A549 (cell line): ENCODE measurements at regions not wholly inside any gene's neighbourhood (a gene's known extent, or its start where the extent isn't known, plus 50 kb on each side); places are given as distances from the start of the nearest gene placed in this dataset.

Experiments
- ATAC-seq, 2 experiments: fragments of 200-7000 bp in 1 of 2; fragments of >200 bp in 1 of 2; cut with Nextera tagmentation in 1 of 2; cut with Tn5 transposase in 1 of 2; 3 replicates each; pipeline versions ENCODE4 v1.8.0 to v1.9.1; 2018 to 2020; ENCODE audit warnings: mild to moderate bottlenecking in 1 of 2, moderate library complexity in 1 of 2
- CTCF ChIA-PET: fragments of 300-600 bp; sonication (Branson Sonifier 250); formaldehyde crosslinking; extraction: SDS; loops from one replicate; lab custom pipeline; 2021; ENCODE audit warnings: antibody characterized with exemption, inconsistent platforms; lab: Yijun Ruan, JAX
- POLR2A ChIA-PET: fragments of 350-600 bp; formaldehyde crosslinking; extraction: SDS; loops from one replicate; lab custom pipeline; 2021; ENCODE audit warnings: antibody characterized with exemption, inconsistent platforms; lab: Yijun Ruan, JAX
- DNase-seq, 2 experiments: peaks; one replicate each; pipeline versions ENCODE4 v3.0.0 to v3.0.0-alpha.2; 2011 to 2016; ENCODE audit warnings: low read depth in 1 of 2, low spot score in 1 of 2
- FAIRE-seq: peaks from 2 replicates; lab custom pipeline; 2011; peaks lifted over from hg19 to GRCh38; lab: Jason Lieb, UNC
- H3K27ac ChIP-seq, 2 experiments: fragments of >200 bp; sonication (Bioruptor Twin); formaldehyde crosslinking; 3 replicates each; pipeline ENCODE4 v1.5.1; 2016 to 2017
- H3K4me1 ChIP-seq: fragments of >200 bp; sonication (Bioruptor Twin); formaldehyde crosslinking; 3 replicates; pipeline ENCODE4 v1.6.1; 2016
- H3K4me2 ChIP-seq: fragments of >200 bp; sonication (Bioruptor Twin); formaldehyde crosslinking; 3 replicates; pipeline ENCODE4 v1.6.1; 2016
- H3K4me3 ChIP-seq: fragments of >200 bp; sonication (Bioruptor Twin); formaldehyde crosslinking; 3 replicates; pipeline ENCODE4 v1.5.1; 2016
- H3K9me3 ChIP-seq: fragments of >200 bp; sonication (Bioruptor Twin); formaldehyde crosslinking; 3 replicates; pipeline ENCODE4 v1.6.1; 2016
- CBX2 ChIP-seq: fragments of 200-600 bp; sonication (generic); IDR thresholded peaks from 2 replicates; pipeline ENCODE4 v1.6.1; 2016; ENCODE audit warnings: low read depth, mild to moderate bottlenecking, borderline replicate concordance
- CBX8 ChIP-seq: fragments of 200-600 bp; sonication (generic); IDR thresholded peaks from 2 replicates; pipeline ENCODE4 v1.6.1; 2016
- CEBPB ChIP-seq, 2 experiments: fragments of >200 bp in 1 of 2; sonication (Bioruptor Twin) in 1 of 2; formaldehyde crosslinking in 1 of 2; IDR thresholded peaks; 2 replicates each; pipeline ENCODE4 v1.6.1; 2012 to 2016
- CHD4 ChIP-seq: fragments of 200-600 bp; sonication (generic); IDR thresholded peaks from 2 replicates; pipeline ENCODE4 v1.6.1; 2016; ENCODE audit warnings: antibody characterized with exemption, mild to moderate bottlenecking, borderline replicate concordance
- EHF ChIP-seq: fragments of 250-450 bp; sonication (Bioruptor Pico); IDR thresholded peaks from 2 replicates; pipeline ENCODE4 v1.5.0; 2020; ENCODE audit warnings: mild to moderate bottlenecking
- FOSB ChIP-seq: fragments of 250-450 bp; sonication (Bioruptor Pico); IDR thresholded peaks from 2 replicates; pipeline ENCODE4 v1.5.0; 2020; ENCODE audit warnings: mild to moderate bottlenecking, moderate library complexity
- FOXS1 ChIP-seq: fragments of 250-450 bp; sonication (Bioruptor Pico); IDR thresholded peaks from 2 replicates; pipeline ENCODE4 v1.5.0; 2020; ENCODE audit warnings: mild to moderate bottlenecking, moderate library complexity
- HDAC2 ChIP-seq: fragments of 200-600 bp; sonication (generic); IDR thresholded peaks from 2 replicates; pipeline ENCODE4 v1.6.1; 2016
- HEYL ChIP-seq: fragments of 250-450 bp; sonication (Bioruptor Pico); IDR thresholded peaks from 2 replicates; pipeline ENCODE4 v1.8.0; 2021; ENCODE audit warnings: mild to moderate bottlenecking, moderate library complexity
- HOXB5 ChIP-seq: fragments of 250-450 bp; sonication (Bioruptor Pico); IDR thresholded peaks from 2 replicates; pipeline ENCODE4 v1.5.0; 2020; ENCODE audit warnings: mild to moderate bottlenecking, moderate library complexity
- JUN ChIP-seq, 2 experiments: fragments of >200 bp; sonication (Bioruptor Twin); formaldehyde crosslinking; IDR thresholded peaks; 2 replicates in 1 of 2; 3 replicates in 1 of 2; pipeline ENCODE4 v1.6.1; 2016 to 2017
- KDM5A ChIP-seq: fragments of 200-600 bp; sonication (generic); IDR thresholded peaks from 2 replicates; pipeline ENCODE4 v1.6.1; 2016; ENCODE audit warnings: antibody characterized with exemption, mild to moderate bottlenecking
- MAZ ChIP-seq: fragments of 150-350 bp; IDR thresholded peaks from 2 replicates; pipeline ENCODE4 v1.6.1; 2014; ENCODE audit warnings: antibody characterized with exemption, low read depth, low read length, borderline replicate concordance
- NPAS2 ChIP-seq: fragments of 250-450 bp; sonication (Bioruptor Pico); IDR thresholded peaks from 2 replicates; pipeline ENCODE4 v1.8.0; 2022; ENCODE audit warnings: mild to moderate bottlenecking, moderate library complexity, borderline replicate concordance
- NR3C1 ChIP-seq: fragments of >200 bp; sonication (Bioruptor Twin); formaldehyde crosslinking; IDR thresholded peaks from 3 replicates; pipeline ENCODE4 v1.6.1; 2017
- RNF2 ChIP-seq: fragments of 200-600 bp; sonication (generic); IDR thresholded peaks from 2 replicates; pipeline ENCODE4 v1.6.1; 2016; ENCODE audit warnings: low read depth, mild to moderate bottlenecking, antibody characterized with exemption, moderate library complexity, borderline replicate concordance
- SMC3 ChIP-seq: fragments of >200 bp; sonication (Bioruptor Twin); formaldehyde crosslinking; IDR thresholded peaks from 3 replicates; pipeline ENCODE4 v1.6.1; 2018; ENCODE audit warnings: inconsistent platforms
- TFCP2L1 ChIP-seq: fragments of 250-450 bp; sonication (Bioruptor Pico); IDR thresholded peaks from 2 replicates; pipeline ENCODE4 v1.5.0; 2021; ENCODE audit warnings: mild to moderate bottlenecking
- TP53 ChIP-seq: fragments of 250-450 bp; sonication (Bioruptor Pico); IDR thresholded peaks from 2 replicates; pipeline ENCODE4 v1.5.0; 2021; ENCODE audit warnings: mild to moderate bottlenecking, moderate library complexity
- ZNF302 ChIP-seq: fragments of 250-450 bp; sonication (Bioruptor Pico); IDR thresholded peaks from 2 replicates; pipeline ENCODE4 v1.9.0; 2021; ENCODE audit warnings: inconsistent platforms, mild to moderate bottlenecking, moderate library complexity
- WGBS: methylation state at CpG from one replicate; pipeline ENCODE4 v1.1.6; 2017; ENCODE audit errors: missing lambda C conversion rate; 5-methylcytosine and 5-hydroxymethylcytosine counted together
- TF ChIP-seq, protein P1 (sequence below): fragments of 250-450 bp; sonication (Bioruptor Pico); IDR thresholded peaks from 2 replicates; pipeline ENCODE4 v1.5.0; 2021; ENCODE audit warnings: mild to moderate bottlenecking, moderate library complexity, borderline replicate concordance
- TF ChIP-seq, protein P2 (sequence below): fragments of >200 bp; sonication (Bioruptor Twin); formaldehyde crosslinking; IDR thresholded peaks from 3 replicates; pipeline ENCODE4 v1.6.1; 2016
- TF ChIP-seq, protein P3 (sequence below): fragments of >200 bp; sonication (Bioruptor Twin); formaldehyde crosslinking; IDR thresholded peaks from 2 replicates; pipeline ENCODE4 v1.6.1; 2016

- peak in 1 of 2 experiments; percentile 30; a peak in 1 of 6 replicates for ATAC-seq
- H3K4me1 ChIP-seq, result no peaks in the 10 kb centered on the region
- H3K4me3 ChIP-seq, result no peak overlapping the region
- ChIA-PET CTCF (no interaction called here), POLR2A (no interaction called here)
- no peak for TF ChIP-seq RNF2
- TF ChIP-seq NR3C1, result no peak
- TF ChIP-seq TP53 (CRISPR knock-in tag), result no peak
- TF ChIP-seq ZNF302 (CRISPR knock-in tag), result no peak
- peak overlapping the region in 1 of 2 experiments; percentile 52; a peak in 3 of 6 replicates for H3K27ac ChIP-seq
- no peaks in the 10 kb centered on the region; the same call in 2 of the 3 replicates for H3K9me3 ChIP-seq
- DNase-seq, result no peak
- 42% methylated on average over 17 of the region's 17 CpGs for WGBS
- H3K4me2 ChIP-seq, result peak overlapping the region; percentile 44
- FAIRE-seq, result no peak
Observed at GRCh38 chr7:68470836-68471435, 1127.3 kb upstream of the AUTS2 start.

- Histone ChIP-seq H3K27ac (no peak overlapping the region), H3K9me3 (no peaks in the 10 kb centered on the region), H3K4me1 (no peaks in the 10 kb centered on the region; the same call in 2 of the 3 replicates), H3K4me2 (no peak overlapping the region), H3K4me3 (no peak overlapping the region)
- WGBS, result 39% methylated on average over 5 of the region's 5 CpGs
- DNase-seq (no peak), FAIRE-seq (no peak), ATAC-seq (no peak)
- CTCF ChIA-PET, result no interaction called here
- no peak for TF ChIP-seq FOSB (CRISPR knock-in tag)
- TF ChIP-seq NPAS2 (CRISPR knock-in tag), result no peak
- TF ChIP-seq HDAC2, result no peak
- TF ChIP-seq HEYL (CRISPR knock-in tag), result no peak
- POLR2A ChIA-PET, result no interaction called here
Observed at GRCh38 chr7:68472688-68473087, 1125.6 kb upstream of the AUTS2 start.

DNA sequence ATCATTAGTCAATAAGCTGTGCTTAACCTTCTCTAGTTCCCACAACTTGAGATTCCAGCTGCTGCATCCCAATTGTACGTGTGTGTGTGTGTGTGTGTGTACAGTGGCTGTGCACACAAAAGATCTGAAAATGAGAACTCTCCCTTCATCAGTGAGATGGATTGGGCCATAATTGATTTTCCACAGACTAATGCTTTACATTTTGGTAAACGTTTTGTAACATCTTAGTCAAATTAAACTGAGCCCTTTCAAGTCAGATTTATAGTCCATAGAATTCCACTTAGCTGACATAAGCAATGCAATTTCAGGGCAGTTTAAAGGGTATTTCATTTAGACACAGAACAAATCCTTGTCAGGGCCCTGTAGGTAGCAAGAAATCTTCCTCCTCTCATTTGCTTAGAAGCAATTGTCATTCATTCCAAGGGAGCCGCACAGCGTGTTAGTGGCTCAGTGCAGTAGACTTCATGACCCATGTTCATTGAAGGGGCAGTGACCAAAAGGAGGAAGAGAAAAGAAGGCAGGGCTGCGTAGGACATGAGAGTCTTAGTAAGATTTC, 1123.5 kb upstream of the AUTS2 start:
- Histone ChIP-seq H3K27ac (no peak overlapping the region), H3K4me1 (no peaks in the 10 kb centered on the region; the same call in 2 of the 3 replicates), H3K4me3 (no peak overlapping the region), H3K4me2 (no peak overlapping the region), H3K9me3 (no peaks in the 10 kb centered on the region)
- TF ChIP-seq MAZ (no peak), SMC3 (no peak), CEBPB (IDR thresholded peaks at IDR 0.05) (no peak), FOXS1 (CRISPR knock-in tag) (no peak), HOXB5 (CRISPR knock-in tag) (no peak), CBX2 (no peak), TFCP2L1 (no peak), NR3C1 (no peak), HDAC2 (no peak), KDM5A (no peak), JUN (IDR thresholded peaks at IDR 0.05) (no peak), CBX8 (no peak), CHD4 (no peak), EHF (no peak)
- TF ChIP-seq, protein P1, sequence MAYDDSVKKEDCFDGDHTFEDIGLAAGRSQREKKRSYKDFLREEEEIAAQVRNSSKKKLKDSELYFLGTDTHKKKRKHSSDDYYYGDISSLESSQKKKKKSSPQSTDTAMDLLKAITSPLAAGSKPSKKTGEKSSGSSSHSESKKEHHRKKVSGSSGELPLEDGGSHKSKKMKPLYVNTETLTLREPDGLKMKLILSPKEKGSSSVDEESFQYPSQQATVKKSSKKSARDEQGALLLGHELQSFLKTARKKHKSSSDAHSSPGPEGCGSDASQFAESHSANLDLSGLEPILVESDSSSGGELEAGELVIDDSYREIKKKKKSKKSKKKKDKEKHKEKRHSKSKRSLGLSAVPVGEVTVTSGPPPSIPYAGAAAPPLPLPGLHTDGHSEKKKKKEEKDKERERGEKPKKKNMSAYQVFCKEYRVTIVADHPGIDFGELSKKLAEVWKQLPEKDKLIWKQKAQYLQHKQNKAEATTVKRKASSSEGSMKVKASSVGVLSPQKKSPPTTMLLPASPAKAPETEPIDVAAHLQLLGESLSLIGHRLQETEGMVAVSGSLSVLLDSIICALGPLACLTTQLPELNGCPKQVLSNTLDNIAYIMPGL (CRISPR knock-in tag), result no peak
- TF ChIP-seq, protein P2, sequence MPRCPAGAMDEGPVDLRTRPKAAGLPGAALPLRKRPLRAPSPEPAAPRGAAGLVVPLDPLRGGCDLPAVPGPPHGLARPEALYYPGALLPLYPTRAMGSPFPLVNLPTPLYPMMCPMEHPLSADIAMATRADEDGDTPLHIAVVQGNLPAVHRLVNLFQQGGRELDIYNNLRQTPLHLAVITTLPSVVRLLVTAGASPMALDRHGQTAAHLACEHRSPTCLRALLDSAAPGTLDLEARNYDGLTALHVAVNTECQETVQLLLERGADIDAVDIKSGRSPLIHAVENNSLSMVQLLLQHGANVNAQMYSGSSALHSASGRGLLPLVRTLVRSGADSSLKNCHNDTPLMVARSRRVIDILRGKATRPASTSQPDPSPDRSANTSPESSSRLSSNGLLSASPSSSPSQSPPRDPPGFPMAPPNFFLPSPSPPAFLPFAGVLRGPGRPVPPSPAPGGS, result no peak
- TF ChIP-seq, protein P3, sequence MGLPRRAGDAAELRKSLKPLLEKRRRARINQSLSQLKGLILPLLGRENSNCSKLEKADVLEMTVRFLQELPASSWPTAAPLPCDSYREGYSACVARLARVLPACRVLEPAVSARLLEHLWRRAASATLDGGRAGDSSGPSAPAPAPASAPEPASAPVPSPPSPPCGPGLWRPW, result no peak
- ChIA-PET POLR2A (no interaction called here), CTCF (interaction anchor here (1.5 kb wide), 1 partner anchor 61 kb away, joined by 4 read pairs; no protein-coding TSS in a partner anchor)
- WGBS, result 56% methylated on average over 5 of the region's 5 CpGs
- no peak for ATAC-seq
- DNase-seq, result no peak
- FAIRE-seq, result no peak
